ENCODE measurements at regions not wholly inside any gene's neighbourhood (a gene's known extent, or its start where the extent isn't known, plus 50 kb on each side); places are given as distances from the start of the nearest gene placed in this dataset.

- H3K9ac ChIP-seq (ENCODE audit: low read depth in 1 of 2, low read length in 2 of 2): no peak overlapping the region
- H3K27ac ChIP-seq (ENCODE audit: low read depth in 1 of 2, low read length in 2 of 2): no peak overlapping the region
- WGBS: 67% methylated on average over 5 of the region's 5 CpGs
- TF ChIP-seq FOXA2 (IDR thresholded peaks at IDR 0.05): no peak
- no peaks in the 10 kb centered on the region for H3K9me3 ChIP-seq (ENCODE audit: control insufficient read depth in 4 of 4, low read length in 3 of 4)
- H3K4me1 ChIP-seq (ENCODE audit: control insufficient read depth in 4 of 4, insufficient read depth in 4 of 4, low read length in 3 of 4): no peaks in the 10 kb centered on the region
- H3K4me3 ChIP-seq (ENCODE audit: low read depth in 1 of 3, low read length in 3 of 3): no peak overlapping the region
- no peak for DNase-seq (ENCODE audit: low spot score)
- peaks cover 0 to 3% (median 0%) of the 10 kb centered on the region in 4 donors for H3K27me3 ChIP-seq (ENCODE audit: control insufficient read depth in 4 of 4, insufficient read depth in 4 of 4, low read length in 3 of 4)
- H3K36me3 ChIP-seq (ENCODE audit: control insufficient read depth in 4 of 4, insufficient read depth in 3 of 4, low read depth in 1 of 4, low read length in 3 of 4): no peaks in the 10 kb centered on the region
These were observed 426.0 kb upstream of the ISX start for GRCh38 chr22:34639911-34640310.

- DNase-seq (ENCODE audit: low spot score): no peak
- Histone ChIP-seq H3K27ac (ENCODE audit: low read depth in 1 of 2, low read length in 2 of 2) (no peak overlapping the region), H3K9me3 (ENCODE audit: control insufficient read depth in 4 of 4, low read length in 3 of 4) (no peaks in the 10 kb centered on the region), H3K27me3 (ENCODE audit: control insufficient read depth in 4 of 4, insufficient read depth in 4 of 4, low read length in 3 of 4) (peaks cover 0 to 4% (median 0%) of the 10 kb centered on the region in 4 donors), H3K4me3 (ENCODE audit: low read depth in 1 of 3, low read length in 3 of 3) (no peak overlapping the region), H3K9ac (ENCODE audit: low read depth in 1 of 2, low read length in 2 of 2) (no peak overlapping the region), H3K36me3 (ENCODE audit: control insufficient read depth in 4 of 4, insufficient read depth in 3 of 4, low read depth in 1 of 4, low read length in 3 of 4) (no peaks in the 10 kb centered on the region), H3K4me1 (ENCODE audit: control insufficient read depth in 4 of 4, insufficient read depth in 4 of 4, low read length in 3 of 4) (no peaks in the 10 kb centered on the region)
- 62% methylated on average over 6 of the region's 6 CpGs for WGBS
- TF ChIP-seq NR2F2 (IDR thresholded peaks at IDR 0.05): no peak
- TF ChIP-seq, protein P1, sequence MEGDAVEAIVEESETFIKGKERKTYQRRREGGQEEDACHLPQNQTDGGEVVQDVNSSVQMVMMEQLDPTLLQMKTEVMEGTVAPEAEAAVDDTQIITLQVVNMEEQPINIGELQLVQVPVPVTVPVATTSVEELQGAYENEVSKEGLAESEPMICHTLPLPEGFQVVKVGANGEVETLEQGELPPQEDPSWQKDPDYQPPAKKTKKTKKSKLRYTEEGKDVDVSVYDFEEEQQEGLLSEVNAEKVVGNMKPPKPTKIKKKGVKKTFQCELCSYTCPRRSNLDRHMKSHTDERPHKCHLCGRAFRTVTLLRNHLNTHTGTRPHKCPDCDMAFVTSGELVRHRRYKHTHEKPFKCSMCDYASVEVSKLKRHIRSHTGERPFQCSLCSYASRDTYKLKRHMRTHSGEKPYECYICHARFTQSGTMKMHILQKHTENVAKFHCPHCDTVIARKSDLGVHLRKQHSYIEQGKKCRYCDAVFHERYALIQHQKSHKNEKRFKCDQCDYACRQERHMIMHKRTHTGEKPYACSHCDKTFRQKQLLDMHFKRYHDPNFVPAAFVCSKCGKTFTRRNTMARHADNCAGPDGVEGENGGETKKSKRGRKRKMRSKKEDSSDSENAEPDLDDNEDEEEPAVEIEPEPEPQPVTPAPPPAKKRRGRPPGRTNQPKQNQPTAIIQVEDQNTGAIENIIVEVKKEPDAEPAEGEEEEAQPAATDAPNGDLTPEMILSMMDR (IDR thresholded peaks at IDR 0.05; ENCODE audit: low read depth, low read length, missing input control): no peak
- no peak for TF ChIP-seq EGR1 (IDR thresholded peaks at IDR 0.05; ENCODE audit: low read depth in 2 of 2)
- no peak for TF ChIP-seq RXRA (IDR thresholded peaks at IDR 0.05)
- TF ChIP-seq JUND (IDR thresholded peaks at IDR 0.05): no peak
These were observed 420.6 kb upstream of the ISX start for GRCh38 chr22:34645375-34645774.

DNA sequence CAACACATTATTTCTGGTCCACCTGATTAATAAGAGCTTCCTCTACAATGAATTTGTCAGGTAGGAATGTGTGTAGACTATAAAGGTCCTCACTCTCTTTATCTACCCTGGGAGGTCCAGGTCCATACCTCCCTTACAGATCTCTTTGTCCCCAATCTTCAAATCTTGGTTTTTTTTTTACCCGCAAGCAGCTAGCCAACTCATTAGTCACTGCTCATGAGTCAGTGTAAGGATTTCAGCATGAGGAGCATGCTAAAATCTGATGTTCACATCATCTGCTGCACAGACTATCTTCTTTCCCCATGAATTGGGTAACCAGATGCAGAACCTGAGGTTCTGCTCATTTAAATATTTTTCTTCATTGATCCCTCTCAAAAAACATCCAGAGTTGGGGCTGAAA, 397.0 kb upstream of the ISX start:
- DNase-seq (ENCODE audit: low spot score): no peak
- TF ChIP-seq HNF4A (conservative IDR thresholded peaks at IDR 0.05) (no peak), HNF4G (IDR thresholded peaks at IDR 0.05) (no peak), TAF1 (conservative IDR thresholded peaks at IDR 0.05) (no peak), NR2F2 (IDR thresholded peaks at IDR 0.05) (no peak), JUND (IDR thresholded peaks at IDR 0.05) (no peak), FOXA2 (IDR thresholded peaks at IDR 0.05) (no peak), FOXA1 (IDR thresholded peaks at IDR 0.05) (no peak), RAD21 (IDR thresholded peaks at IDR 0.05) (no peak), ZBTB33 (IDR thresholded peaks at IDR 0.05) (no peak), EGR1 (IDR thresholded peaks at IDR 0.05; ENCODE audit: low read depth in 2 of 2) (no peak), SP1 (IDR thresholded peaks at IDR 0.05) (no peak), MAX (IDR thresholded peaks at IDR 0.05) (no peak), GABPA (IDR thresholded peaks at IDR 0.05 in 1 of 2, conservative IDR thresholded peaks at IDR 0.05 in 1 of 2) (no peak), RXRA (IDR thresholded peaks at IDR 0.05) (no peak), YY1 (IDR thresholded peaks at IDR 0.05) (no peak)
- TF ChIP-seq, protein P2, sequence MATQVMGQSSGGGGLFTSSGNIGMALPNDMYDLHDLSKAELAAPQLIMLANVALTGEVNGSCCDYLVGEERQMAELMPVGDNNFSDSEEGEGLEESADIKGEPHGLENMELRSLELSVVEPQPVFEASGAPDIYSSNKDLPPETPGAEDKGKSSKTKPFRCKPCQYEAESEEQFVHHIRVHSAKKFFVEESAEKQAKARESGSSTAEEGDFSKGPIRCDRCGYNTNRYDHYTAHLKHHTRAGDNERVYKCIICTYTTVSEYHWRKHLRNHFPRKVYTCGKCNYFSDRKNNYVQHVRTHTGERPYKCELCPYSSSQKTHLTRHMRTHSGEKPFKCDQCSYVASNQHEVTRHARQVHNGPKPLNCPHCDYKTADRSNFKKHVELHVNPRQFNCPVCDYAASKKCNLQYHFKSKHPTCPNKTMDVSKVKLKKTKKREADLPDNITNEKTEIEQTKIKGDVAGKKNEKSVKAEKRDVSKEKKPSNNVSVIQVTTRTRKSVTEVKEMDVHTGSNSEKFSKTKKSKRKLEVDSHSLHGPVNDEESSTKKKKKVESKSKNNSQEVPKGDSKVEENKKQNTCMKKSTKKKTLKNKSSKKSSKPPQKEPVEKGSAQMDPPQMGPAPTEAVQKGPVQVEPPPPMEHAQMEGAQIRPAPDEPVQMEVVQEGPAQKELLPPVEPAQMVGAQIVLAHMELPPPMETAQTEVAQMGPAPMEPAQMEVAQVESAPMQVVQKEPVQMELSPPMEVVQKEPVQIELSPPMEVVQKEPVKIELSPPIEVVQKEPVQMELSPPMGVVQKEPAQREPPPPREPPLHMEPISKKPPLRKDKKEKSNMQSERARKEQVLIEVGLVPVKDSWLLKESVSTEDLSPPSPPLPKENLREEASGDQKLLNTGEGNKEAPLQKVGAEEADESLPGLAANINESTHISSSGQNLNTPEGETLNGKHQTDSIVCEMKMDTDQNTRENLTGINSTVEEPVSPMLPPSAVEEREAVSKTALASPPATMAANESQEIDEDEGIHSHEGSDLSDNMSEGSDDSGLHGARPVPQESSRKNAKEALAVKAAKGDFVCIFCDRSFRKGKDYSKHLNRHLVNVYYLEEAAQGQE (IDR thresholded peaks at IDR 0.05): no peak
- TF ChIP-seq, protein P1 (IDR thresholded peaks at IDR 0.05; ENCODE audit: low read depth, low read length, missing input control): no peak
- TF ChIP-seq, protein P3, sequence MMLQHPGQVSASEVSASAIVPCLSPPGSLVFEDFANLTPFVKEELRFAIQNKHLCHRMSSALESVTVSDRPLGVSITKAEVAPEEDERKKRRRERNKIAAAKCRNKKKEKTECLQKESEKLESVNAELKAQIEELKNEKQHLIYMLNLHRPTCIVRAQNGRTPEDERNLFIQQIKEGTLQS (IDR thresholded peaks at IDR 0.05): no peak
- Histone ChIP-seq H3K4me1 (ENCODE audit: control insufficient read depth in 4 of 4, insufficient read depth in 4 of 4, low read length in 3 of 4) (no peaks in the 10 kb centered on the region), H3K27ac (ENCODE audit: low read depth in 1 of 2, low read length in 2 of 2) (no peak overlapping the region), H3K27me3 (ENCODE audit: control insufficient read depth in 4 of 4, insufficient read depth in 4 of 4, low read length in 3 of 4) (no peaks in the 10 kb centered on the region), H3K9me3 (ENCODE audit: control insufficient read depth in 4 of 4, low read length in 3 of 4) (peaks cover 0 to 1% (median 0%) of the 10 kb centered on the region in 4 donors), H3K9ac (ENCODE audit: low read depth in 1 of 2, low read length in 2 of 2) (no peak overlapping the region), H3K4me3 (ENCODE audit: low read depth in 1 of 3, low read length in 3 of 3) (no peak overlapping the region), H3K36me3 (ENCODE audit: control insufficient read depth in 4 of 4, insufficient read depth in 3 of 4, low read depth in 1 of 4, low read length in 3 of 4) (no peaks in the 10 kb centered on the region)
- 97% methylated on average over 1 of the region's 1 CpG for WGBS
